ENCODE measurements at regions not wholly inside any gene's neighbourhood (a gene's known extent, or its start where the extent isn't known, plus 50 kb on each side); places are given as distances from the start of the nearest gene placed in this dataset.

DNA sequence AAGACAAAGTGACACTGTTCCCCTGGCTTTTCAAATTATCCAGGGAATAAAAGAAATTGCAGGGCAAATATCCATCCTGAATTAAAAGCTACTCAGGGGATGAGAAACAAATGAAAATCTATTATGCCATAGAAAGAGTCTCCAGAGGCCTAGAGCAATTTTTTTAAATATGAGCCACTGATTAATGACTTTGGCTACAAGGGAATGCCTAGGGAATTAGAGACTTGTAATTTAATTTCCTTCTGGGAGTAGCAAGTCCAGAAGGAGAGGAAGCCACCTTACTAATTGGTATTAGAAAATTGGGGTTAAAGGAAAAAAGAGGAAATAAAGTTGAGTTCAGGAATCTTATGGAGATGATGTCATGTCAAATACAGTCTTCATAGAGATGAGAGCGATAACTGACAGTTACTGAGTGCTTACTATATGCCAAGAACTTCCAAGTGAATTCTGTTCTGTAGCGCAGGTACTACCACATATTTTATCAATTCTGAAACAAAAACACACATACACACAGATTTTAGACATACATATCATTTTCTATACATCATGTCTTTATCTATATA lies 304.4 kb downstream of the DUSP6 start:
- no peaks in the 10 kb centered on the region for H3K36me3 Mint-ChIP-seq
- H3K9me3 Mint-ChIP-seq: no peaks in the 10 kb centered on the region
- H3K27ac Mint-ChIP-seq: no peak overlapping the region
- H3K4me3 Mint-ChIP-seq: no peak overlapping the region
- ATAC-seq (no peak), DNase-seq (ENCODE audit: low spot score in 2 of 2) (no peak)
- peaks cover 12% of the 10 kb centered on the region for H3K4me1 Mint-ChIP-seq

DNA sequence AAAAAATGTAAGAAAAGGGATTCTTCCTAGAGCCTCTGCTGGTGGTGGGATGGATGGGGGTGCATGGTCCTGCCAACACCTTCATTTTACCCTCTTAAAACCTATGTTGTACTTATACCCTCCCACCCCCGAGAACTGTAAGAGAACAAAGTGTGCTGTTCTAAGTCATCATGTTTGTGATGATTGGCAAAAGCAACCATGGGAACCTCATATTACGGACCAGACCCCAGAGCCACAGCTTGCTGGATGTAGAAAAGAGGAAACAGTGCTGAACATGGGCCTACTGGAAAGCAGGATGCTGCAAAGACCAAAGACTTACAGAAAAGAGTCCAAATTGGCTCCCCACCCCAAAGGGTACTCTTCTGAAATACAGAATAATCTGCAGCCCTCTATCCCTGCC lies 311.2 kb downstream of the DUSP6 start:
- Mint-ChIP-seq H3K4me1 (peaks cover 62% of the 10 kb centered on the region), H3K4me3 (peak overlapping the region; percentile 42), H3K9me3 (peaks cover 9% of the 10 kb centered on the region), H3K27ac (peak overlapping the region; percentile 96), H3K36me3 (peaks cover 13% of the 10 kb centered on the region)
- DNase-seq (ENCODE audit: low spot score in 2 of 2): no peak
- ATAC-seq: no peak

DNA sequence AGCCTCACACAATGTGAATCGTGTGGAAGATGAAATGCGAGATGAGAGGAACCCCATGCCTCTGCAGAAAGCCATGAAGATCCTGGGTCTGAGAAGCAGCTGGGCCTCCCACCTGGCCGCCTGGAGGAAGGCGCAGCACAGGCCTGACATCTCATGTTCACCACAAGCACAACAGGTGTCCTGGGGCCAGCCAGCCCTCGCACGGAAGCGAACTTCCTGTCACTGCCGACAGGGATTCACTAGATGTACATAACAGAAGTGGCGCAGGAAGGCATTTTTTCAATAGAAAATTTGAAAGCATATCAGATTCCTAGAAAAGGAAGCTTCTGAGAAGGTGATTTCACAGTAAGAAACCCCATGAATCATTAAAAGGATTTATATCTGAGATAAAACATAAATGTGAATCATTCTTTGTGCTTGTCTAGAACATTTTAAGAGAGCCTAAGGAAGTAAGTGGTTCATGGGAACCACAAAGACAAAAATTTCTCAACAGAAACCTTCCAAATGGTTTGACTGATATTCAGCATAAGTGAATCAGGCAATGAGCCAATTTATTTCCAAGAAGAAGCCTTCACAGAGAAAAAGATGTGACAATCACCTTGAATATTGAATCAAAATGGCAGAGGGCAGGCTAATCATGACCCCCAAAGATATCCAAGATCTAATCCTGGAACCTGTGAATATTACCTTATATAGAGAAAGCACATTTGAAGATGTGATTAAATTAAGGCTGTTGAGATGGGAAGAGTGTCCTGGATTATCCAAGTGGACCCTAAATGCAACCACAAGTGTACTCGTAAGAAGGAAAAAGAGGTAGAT lies 311.9 kb downstream of the DUSP6 start:
- ATAC-seq: peak; percentile 87
- peaks cover 62% of the 10 kb centered on the region for H3K4me1 Mint-ChIP-seq
- peak overlapping the region; percentile 96 for H3K27ac Mint-ChIP-seq
- peak; percentile 56 to 89 for DNase-seq (ENCODE audit: low spot score in 2 of 2)
- peak overlapping the region; percentile 42 for H3K4me3 Mint-ChIP-seq
- H3K36me3 Mint-ChIP-seq: peaks cover 13% of the 10 kb centered on the region
- peaks cover 9% of the 10 kb centered on the region for H3K9me3 Mint-ChIP-seq

DNA sequence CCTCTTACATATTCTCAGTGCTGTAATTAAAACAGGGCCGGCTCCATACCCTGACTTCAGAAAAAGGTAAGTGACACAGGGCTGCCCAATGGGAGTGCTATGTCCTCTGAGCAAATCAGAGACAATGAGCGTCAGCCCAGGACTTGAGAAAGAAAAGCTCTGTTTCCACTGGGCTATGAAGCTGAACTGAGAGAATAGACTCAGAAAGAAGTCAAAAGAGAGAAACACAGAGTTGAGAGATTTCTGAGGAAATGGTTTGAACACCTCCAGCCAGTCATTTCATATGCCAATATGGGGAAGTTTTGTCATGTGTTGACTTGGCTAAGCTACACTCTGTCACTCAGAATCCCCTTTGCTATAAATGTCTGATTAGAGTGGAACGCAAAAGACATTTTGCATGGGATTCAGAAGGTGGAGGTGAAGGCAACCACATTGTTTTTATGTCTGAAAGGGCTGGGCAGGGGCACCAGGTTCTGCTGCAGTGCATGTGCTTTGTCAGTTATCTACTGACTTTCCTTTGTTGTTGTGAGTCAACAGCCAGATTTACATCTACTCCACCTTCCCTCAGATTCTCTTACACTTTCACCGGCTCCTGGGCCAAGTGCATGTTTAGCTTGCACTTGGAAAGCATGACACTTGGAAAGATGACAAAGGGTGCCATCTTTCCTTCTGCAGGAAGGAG lies 313.3 kb downstream of the DUSP6 start:
- H3K27ac Mint-ChIP-seq: peak overlapping the region; percentile 96
- DNase-seq (ENCODE audit: low spot score in 2 of 2) (peak; percentile 15 to 71), ATAC-seq (peak; percentile 82)
- peaks cover 9% of the 10 kb centered on the region for H3K9me3 Mint-ChIP-seq
- peak overlapping the region; percentile 43 for H3K4me3 Mint-ChIP-seq
- H3K36me3 Mint-ChIP-seq: peaks cover 13% of the 10 kb centered on the region
- peaks cover 62% of the 10 kb centered on the region for H3K4me1 Mint-ChIP-seq

DNA sequence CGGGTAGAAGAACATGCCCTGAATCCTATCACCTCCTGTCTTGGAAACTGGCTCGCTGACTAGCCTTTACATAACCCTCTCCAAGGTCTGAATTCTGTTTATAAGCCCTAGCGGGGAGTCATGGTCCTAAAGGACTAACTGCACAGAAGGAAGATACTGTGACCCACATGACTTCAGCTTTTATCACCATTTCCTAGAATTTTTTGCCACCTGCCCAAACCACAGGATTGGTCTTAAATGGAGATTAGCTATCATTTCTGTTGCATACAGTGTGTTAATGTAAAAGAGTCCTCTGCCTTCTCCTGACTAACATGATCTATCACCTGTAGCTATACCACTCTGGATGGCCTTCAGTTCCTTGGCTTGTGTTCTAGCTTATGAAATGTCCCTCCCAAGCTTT lies 319.2 kb downstream of the DUSP6 start:
- peaks cover 36% of the 10 kb centered on the region for H3K4me1 Mint-ChIP-seq
- H3K36me3 Mint-ChIP-seq: no peaks in the 10 kb centered on the region
- H3K27ac Mint-ChIP-seq: no peak overlapping the region
- no peaks in the 10 kb centered on the region for H3K9me3 Mint-ChIP-seq
- no peak overlapping the region for H3K4me3 Mint-ChIP-seq
- ATAC-seq (peak; percentile 47), DNase-seq (ENCODE audit: low spot score in 2 of 2) (no peak)

DNA sequence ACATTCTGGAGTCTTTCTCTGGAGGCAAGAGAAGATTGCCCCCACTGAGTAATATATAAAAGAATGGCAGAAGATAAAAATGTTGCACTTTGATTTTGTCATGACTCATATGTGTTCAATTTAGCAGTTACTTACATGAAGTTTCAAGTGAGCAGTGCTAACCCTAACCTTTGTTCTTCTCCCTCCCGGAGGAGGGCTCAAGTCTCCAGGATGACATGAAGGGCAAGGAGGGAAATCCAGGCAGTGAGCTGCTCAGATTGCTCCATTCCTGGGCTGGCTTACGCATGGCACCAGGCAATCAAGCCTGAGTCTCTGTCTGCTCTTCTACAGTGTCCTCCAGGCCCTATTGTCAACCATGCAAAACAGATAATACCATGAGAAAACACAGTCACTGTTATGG lies 322.3 kb downstream of the DUSP6 start:
- H3K9me3 Mint-ChIP-seq: no peaks in the 10 kb centered on the region
- peaks cover 28% of the 10 kb centered on the region for H3K4me1 Mint-ChIP-seq
- DNase-seq (ENCODE audit: low spot score in 2 of 2) (no peak), ATAC-seq (no peak)
- no peaks in the 10 kb centered on the region for H3K36me3 Mint-ChIP-seq
- no peak overlapping the region for H3K4me3 Mint-ChIP-seq
- H3K27ac Mint-ChIP-seq: no peak overlapping the region

DNA sequence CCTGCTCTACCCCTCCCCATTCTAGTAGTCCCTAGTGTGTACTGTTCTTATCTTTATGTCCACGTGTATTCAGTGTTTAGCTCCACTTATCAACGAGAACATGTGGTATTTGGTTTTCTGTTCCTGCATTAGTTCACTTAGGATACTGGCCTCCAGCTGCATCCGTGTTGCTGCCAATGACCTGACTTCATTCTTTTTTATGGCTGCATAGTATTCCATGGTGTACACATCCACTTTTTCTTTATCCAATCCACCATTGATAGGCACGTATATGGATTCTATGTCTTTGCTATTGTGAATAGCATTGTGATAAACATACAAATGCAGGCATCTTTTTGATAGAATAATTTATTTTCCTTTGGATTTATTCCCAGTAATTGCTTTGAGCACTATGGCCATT lies 327.7 kb downstream of the DUSP6 start:
- Mint-ChIP-seq H3K4me3 (no peak overlapping the region), H3K4me1 (no peaks in the 10 kb centered on the region), H3K9me3 (peaks cover 3% of the 10 kb centered on the region), H3K27ac (no peak overlapping the region), H3K36me3 (no peaks in the 10 kb centered on the region)
- DNase-seq (ENCODE audit: low spot score in 2 of 2) (no peak), ATAC-seq (no peak)

DNA sequence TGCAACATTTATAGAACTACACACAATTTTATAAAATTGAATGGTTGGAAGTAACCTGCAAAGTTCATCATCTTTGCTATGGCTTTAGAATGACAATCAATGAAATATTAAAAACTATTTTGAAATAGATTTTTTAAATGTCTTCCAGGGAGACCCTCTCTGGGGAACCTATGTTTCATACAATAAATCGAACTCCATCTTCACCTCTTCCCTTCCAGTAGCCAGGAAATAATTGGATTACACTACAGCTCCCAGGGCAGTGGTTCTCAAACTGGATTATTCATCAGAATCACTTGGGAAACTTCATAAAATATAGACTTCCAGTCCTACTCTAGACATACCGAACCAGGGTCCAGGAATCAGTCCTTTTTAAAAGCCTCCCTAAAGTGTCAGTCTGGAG lies 328.4 kb downstream of the DUSP6 start:
- no peak for DNase-seq (ENCODE audit: low spot score in 2 of 2)
- Mint-ChIP-seq H3K4me1 (no peaks in the 10 kb centered on the region), H3K27ac (no peak overlapping the region), H3K4me3 (no peak overlapping the region), H3K36me3 (no peaks in the 10 kb centered on the region), H3K9me3 (peaks cover 3% of the 10 kb centered on the region)
- no peak for ATAC-seq

DNA sequence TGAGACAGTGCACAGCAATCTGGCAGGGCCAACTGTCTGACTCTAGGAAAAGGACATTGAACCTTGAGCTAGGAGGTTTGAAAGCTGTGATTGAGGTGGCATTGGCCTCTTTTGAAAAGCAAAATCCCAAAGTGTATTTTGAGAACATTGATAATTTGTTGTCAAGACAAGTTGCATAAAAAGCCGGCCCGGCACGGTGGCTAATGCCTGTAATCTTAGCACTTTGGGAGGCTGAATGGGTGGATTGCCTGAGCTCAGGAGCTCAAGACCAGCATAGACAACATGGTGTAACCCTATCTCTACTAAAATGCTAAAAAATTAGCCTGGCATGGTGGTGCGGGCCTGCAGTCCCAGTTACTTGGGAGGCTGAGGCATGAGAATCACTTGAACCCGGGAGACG lies 331.6 kb downstream of the DUSP6 start:
- Mint-ChIP-seq H3K36me3 (no peaks in the 10 kb centered on the region), H3K4me1 (no peaks in the 10 kb centered on the region), H3K9me3 (peaks cover 3% of the 10 kb centered on the region), H3K27ac (no peak overlapping the region), H3K4me3 (no peak overlapping the region)
- ATAC-seq (no peak), DNase-seq (ENCODE audit: low spot score in 2 of 2) (no peak)

DNA sequence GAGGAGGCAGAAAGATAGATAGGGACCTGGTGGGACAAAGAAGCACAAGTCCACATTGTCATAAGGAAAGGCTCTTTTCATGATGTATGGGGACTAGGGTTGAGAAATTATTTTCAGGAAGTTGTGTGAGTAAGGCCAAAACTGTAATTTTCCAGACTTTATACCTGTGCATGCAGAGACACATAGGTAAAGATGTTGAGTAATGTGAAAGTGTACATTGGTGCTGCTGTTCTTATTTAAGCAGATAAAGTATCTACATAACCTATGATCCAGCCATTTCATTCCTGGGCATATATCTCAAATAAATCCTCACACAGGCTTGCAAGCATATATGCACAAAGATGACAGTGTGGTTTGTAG lies 332.2 kb downstream of the DUSP6 start:
- H3K27ac Mint-ChIP-seq: no peak overlapping the region
- ATAC-seq (no peak), DNase-seq (ENCODE audit: low spot score in 2 of 2) (no peak)
- H3K36me3 Mint-ChIP-seq: no peaks in the 10 kb centered on the region
- H3K9me3 Mint-ChIP-seq: peaks cover 3% of the 10 kb centered on the region
- no peak overlapping the region for H3K4me3 Mint-ChIP-seq
- H3K4me1 Mint-ChIP-seq: no peaks in the 10 kb centered on the region

DNA sequence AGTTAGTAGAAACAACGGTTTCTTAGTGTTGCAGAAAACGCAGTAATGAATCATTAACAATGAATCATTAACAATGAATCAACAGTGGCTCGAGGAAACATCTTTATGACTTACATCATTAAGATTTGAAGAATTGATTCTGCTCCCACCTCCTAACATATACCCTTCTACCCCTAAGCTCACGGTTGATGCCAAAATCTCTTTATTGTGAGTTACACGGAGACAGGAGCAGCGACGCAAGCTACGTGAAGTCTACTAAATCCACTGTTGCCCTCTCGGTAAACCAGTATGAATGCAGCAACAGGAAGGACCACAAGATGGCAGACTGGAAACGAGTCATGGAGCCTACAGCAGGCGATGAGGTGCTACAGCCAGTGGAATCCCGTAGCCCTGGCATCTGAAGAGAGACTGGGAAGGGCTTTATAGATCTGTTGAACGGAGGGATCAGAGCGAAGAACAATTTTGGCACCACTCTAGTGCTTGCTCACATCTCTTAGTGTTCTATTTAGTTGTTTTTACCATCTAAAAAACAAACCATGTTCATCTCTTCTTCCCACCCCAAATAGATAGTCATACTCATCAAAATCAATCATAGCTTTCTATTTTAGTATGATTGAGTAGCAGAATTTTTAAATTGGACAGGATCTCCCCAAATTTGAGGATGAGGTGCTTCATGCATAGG lies 332.7 kb downstream of the DUSP6 start:
- Mint-ChIP-seq H3K36me3 (no peaks in the 10 kb centered on the region), H3K4me3 (no peak overlapping the region), H3K4me1 (no peaks in the 10 kb centered on the region), H3K27ac (no peak overlapping the region), H3K9me3 (peaks cover 2% of the 10 kb centered on the region)
- DNase-seq (ENCODE audit: low spot score in 2 of 2): peak; percentile 59 to 88
- peak; percentile 92 for ATAC-seq

DNA sequence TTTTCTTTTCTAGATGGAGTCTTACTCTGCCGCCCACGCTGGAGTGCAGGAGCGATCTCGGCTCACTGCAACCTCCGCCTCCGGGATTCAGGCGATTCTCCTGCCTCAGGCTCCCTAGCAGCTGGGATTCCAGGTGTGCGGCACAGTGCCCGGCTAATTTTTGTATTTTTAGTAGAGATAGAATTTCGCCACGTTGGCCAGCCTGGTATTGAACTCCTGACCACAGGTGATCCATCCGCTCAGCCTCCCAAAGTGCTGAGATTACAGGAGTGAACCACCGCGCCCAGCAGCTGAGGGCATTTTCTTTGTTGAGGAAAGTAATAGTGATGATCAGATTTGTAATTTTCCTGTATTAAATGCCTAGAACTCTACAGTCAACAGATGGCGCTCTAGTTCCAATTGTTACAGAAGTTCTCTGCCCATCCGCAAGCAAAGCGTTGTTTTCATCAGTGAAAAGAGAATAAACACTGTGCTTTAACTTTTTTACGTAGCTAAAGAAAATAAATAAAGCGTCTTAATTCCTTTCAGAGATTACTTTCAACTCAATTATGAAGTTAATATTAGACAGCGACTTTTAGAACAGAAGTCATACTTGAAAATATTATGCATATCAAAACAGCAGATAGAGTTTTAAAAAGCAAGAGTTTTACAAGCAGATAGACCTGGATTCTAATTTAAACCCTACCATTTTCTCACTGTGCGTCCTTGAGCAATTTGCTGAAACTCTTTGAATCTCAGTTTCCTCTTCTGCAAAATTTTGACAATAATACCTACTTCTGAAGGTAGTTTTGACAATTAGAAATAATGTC lies 335.1 kb downstream of the DUSP6 start:
- H3K9me3 Mint-ChIP-seq: no peaks in the 10 kb centered on the region
- ATAC-seq (no peak), DNase-seq (ENCODE audit: low spot score in 2 of 2) (peak in 1 of 2 donors; percentile 34)
- H3K4me3 Mint-ChIP-seq: peak overlapping the region; percentile 22
- peak overlapping the region; percentile 10 for H3K27ac Mint-ChIP-seq
- H3K36me3 Mint-ChIP-seq: no peaks in the 10 kb centered on the region
- H3K4me1 Mint-ChIP-seq: no peaks in the 10 kb centered on the region

DNA sequence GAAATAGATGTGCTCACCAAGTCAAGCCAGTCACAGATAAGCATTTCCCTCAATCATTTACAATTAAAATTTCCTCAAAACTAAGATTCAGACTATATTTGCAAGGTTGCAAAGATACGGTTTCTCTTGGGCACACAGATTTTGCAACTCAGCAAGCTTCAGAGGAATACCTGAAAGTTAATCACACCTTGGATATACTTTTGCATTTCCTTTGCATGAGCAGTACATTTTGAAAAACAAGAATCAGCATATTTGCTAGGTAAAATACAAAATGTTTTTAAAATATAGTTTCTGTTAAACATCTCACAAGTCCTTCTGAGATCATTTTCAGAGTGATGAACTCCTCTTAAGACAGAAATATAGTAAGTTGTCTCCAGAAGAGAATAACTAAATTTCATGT lies 336.9 kb downstream of the DUSP6 start:
- Mint-ChIP-seq H3K9me3 (no peaks in the 10 kb centered on the region), H3K36me3 (no peaks in the 10 kb centered on the region), H3K27ac (no peak overlapping the region), H3K4me3 (no peak overlapping the region), H3K4me1 (no peaks in the 10 kb centered on the region)
- DNase-seq (ENCODE audit: low spot score in 2 of 2) (no peak), ATAC-seq (no peak)

DNA sequence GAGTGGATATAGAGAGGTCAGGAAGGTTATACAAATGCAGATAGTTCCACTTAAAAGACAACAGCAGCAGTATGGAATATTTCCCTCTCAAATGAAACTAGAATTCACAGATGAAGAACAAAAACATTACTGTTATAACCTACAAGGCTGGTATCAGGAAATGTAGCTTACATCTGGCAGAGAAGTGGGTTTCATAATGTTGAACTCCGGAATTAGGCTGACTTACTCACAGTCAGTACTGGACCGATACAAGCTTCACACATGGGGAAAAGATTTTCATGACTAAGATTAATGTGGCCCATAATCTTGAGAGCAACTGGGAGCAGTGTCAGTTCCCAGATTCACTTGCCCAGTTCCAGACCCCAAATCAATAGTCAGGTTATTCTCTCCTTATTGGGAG lies 353.9 kb downstream of the DUSP6 start:
- no peak for DNase-seq (ENCODE audit: low spot score in 2 of 2)
- Mint-ChIP-seq H3K9me3 (no peaks in the 10 kb centered on the region), H3K4me3 (no peak overlapping the region), H3K4me1 (no peaks in the 10 kb centered on the region), H3K36me3 (no peaks in the 10 kb centered on the region), H3K27ac (no peak overlapping the region)
- ATAC-seq: no peak
